ENCODE measurements at regions not wholly inside any gene's neighbourhood (a gene's known extent, or its start where the extent isn't known, plus 50 kb on each side); places are given as distances from the start of the nearest gene placed in this dataset.

GRCh38 chrX:139332441-139332840, 198.1 kb upstream of the F9 start (continued):
- TF ChIP-seq ATF2 (IDR thresholded peaks at IDR 0.05; ENCODE audit: low read length) (no peak), USF2 (IDR thresholded peaks at IDR 0.05; ENCODE audit: low read length) (no peak), JUND (IDR thresholded peaks at IDR 0.05; ENCODE audit: low read length) (no peak)
